ENCODE measurements at regions not wholly inside any gene's neighbourhood (a gene's known extent, or its start where the extent isn't known, plus 50 kb on each side); places are given as distances from the start of the nearest gene placed in this dataset.
A peak's percentile ranks its signal among the peaks of the same experiment; 100 is the strongest.
"Not testable (repeated sequence)": the region's sequence is repeated elsewhere in the genome, so short reads cannot be mapped to it uniquely, and the experiment has no call there.

DNA sequence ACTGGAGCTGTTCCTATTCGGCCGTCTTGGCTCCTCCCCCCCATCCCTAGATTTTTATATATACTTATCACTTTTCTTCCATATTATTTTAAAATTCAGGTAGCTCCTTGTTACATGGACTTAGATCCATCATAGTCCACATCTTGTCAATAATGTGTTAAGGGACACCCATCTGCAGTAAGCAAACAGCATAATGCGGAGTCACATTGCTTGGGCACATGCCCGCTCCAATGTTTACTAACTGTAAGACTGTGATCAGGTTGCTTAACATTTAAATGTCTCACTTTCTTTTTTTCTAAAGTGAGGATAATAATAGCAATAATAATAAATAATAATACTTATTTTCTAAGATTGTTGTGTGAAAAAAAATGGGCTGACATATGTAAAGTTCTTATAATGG, 303.2 kb upstream of the SOX14 start:
- DNase-seq = no peak

DNA sequence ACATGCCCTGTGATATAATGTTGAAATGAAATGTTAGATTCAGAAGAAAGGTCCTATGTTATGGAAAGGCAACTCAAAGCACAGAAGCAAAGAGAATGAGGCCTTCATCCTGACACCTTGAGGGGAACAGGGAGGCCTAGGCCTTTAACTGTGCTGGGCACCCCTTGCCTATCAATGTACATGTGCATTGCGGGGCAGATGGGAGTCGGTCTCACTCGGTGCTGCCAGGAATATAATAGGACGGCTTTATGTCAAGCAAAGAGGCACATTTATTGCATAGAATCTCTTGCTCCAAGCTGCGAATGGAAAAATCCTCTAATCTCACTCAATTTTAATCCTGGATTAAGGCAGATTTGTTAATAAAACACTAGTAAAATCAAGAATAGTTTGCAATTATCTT, 301.0 kb upstream of the SOX14 start:
- no peak for DNase-seq

DNA sequence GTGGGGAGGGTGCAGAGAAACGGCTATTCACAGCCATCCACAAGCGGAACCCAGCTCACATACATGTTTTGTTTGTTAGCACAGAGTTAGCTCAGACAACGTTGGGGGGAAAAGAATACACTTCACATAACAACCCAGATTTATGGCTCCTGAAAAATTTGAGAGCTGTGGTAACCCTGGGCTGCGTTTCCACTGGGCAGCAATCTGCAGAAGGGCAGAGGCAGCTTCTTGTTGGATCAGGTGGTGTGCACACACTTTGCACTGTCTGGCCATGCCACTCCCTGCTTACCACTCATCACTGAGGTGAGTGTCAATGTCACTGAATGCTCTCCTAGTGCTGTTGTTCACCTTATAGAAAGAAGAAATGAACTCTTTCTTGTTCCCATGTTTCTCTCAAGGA, 299.8 kb upstream of the SOX14 start:
- DNase-seq = no peak

DNA sequence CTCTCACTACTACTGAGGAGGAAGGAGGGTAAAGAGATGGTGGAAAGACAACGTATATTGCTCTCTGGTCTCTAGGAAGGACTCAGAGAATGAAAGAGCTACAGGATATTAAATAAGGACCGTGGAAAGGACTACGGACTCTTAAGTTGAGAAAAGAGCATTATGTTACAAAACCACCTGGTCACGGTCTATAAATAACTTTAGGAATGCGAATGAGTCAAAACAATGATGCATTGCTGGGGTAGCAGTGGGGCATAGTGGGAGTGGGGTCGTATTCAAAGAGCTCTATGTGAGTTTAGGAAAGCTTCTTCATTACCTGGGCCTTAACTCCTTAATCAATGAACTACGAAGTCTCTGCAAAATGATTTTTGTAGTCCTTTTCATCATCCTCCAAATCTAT, 295.7 kb upstream of the SOX14 start:
- peak; percentile 48 for DNase-seq

DNA sequence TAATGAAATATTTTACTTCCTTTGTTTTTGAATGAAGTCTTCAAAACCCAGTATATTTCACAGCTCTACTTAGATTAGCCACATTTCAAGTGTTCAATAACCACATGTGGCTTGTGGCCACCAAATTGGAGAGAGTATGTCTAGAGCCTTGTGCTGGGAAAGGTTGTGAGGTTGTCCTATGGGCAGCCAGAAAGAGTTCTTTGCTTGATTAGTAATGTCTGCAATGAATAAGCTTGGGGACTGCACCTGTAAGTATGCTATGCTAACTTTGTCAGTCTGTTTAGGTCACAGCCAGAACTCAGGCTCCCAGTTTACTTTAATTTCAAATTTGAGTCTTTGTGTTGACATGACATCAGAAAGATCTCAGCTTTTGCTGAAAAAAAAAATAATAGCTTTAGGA, 294.9 kb upstream of the SOX14 start:
- DNase-seq = no peak

DNA sequence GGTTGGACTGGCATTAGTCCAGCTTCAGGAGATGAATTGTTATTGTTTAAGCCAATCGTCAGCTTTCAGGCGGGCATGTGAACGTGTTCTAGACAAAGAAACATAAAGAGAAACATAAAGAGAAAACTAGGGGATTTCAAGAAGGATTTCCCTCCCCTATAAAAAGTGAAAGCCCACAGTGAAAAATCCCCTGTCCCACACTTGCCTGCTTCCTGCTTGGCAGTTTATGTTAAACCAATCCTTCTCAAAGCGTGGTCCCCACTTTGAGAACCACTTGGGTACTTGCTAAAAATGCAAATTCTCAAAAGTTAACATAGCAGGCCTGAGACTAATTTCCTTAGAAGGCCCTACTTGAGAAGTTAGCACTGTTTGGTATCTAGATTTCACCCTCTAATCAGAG, 293.0 kb upstream of the SOX14 start:
- DNase-seq = no peak

DNA sequence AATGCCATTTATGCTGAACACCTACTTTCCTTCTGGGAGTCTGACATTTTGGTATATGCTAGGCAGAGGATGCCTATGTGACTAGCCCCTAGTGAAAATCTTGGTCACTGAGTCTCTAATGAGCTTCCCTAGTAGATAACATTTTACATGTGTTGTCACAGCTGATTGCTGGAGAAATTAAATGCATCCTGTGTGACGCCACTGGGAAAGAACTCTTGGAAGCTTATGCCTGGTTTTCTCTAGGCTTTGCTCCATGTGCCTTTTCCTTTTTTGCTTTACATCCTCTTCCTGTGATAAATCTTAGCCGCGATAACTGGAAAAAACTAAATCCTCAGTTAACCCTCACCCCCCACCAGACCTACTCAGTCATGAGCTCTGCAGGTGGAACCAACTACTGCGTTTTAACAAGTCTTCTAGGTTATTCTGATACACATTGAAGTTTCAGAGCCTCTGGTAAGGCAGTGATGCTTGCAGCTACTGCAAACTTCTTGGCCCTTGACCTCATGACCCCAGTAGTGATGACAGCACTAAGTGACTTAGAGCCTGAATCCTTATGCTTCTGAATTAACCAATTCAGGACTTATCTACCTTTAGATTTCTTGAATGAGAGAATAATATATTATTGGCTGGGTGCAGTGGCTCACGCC, 292.4 kb upstream of the SOX14 start:
- peak; percentile 34 for DNase-seq

DNA sequence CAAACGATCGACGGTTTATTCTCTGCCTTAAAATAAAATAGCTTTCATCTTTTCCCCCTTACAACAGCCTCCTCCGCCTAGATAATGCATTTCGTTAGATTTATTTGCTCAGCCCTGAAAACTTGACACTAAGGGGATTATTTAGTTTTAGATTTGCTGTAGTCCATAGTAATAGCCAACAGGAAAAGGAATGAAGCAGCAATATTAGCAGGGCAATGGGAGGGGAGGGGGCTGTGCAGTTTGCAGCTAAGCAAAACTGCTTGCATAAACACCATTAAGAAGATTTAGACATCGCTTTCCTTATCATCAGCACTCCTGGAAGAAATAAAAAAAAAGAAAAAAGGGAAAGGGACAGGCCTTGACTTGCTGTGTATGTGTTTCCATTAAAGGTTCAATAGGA, 286.5 kb upstream of the SOX14 start:
- DNase-seq = peak; percentile 20

DNA sequence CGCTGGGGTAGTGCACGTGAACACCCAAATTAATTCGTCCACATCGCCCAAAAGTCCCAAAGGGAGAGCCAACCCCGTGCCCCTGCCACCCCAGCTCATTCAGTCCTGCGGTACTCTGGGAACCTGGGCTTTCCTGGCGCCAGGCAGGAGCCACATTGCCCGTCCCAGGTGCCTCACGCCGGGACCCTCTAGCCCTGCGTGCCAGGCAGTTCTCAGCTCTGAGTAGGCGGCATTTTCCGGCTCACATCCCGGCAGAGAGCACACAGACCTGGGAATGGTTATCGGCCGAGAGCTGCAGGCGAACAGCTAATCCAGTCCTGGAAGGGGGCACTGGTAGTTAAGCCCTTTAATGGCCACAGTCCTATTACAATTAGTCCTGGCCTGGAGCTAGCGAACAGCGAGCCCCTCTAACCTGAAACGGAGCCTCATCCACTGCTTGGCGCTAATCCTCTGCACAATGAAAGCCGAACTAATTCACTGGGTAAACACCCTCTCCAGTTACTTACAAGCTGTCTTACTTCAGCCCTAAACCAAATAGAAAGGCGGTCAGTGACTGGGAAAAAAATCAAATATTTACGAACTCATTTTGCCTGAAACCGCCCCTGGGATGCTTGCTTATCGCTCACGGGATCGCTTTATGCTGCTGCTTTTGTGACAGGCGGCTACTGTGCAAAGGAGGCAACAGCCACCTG, 254.6 kb upstream of the SOX14 start:
- no peak for DNase-seq

DNA sequence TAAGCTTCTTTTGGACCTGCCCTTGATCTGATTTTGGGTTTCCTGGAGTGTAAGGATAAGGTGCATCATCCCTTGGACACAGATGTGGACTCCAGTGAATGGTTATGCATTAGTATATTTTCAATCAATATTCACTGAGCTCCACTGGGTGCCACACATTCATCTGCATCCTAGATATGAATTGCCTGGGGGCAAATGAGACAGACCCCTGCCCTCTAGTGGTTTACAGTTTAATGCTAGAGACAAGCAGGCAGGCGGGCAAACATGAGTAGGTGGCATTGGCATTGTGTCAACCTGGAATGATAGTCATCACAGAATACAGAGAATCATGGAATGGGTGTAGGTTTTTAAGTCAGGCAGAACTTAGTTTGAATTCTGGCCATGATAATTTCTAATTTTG, 252.5 kb upstream of the SOX14 start:
- no peak for DNase-seq

DNA sequence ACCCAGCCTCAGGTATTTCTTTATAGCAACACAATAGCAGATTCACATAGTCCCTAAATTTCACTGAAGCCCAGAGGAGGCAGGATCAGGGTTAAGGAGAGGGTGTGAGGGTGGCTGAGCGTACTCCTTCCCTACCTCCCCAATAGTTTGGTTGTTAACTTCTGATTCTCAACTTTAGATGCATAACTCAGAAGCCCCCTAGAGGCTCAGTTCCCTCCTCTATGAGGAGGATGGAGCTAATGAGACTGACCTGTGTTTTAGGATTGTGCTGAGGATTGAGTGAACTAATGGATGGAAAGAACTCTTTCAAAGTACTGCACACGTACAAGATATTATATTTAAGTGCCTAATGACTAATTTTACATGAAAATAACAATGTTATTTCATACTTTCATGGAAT, 249.3 kb upstream of the SOX14 start:
- DNase-seq = no peak

DNA sequence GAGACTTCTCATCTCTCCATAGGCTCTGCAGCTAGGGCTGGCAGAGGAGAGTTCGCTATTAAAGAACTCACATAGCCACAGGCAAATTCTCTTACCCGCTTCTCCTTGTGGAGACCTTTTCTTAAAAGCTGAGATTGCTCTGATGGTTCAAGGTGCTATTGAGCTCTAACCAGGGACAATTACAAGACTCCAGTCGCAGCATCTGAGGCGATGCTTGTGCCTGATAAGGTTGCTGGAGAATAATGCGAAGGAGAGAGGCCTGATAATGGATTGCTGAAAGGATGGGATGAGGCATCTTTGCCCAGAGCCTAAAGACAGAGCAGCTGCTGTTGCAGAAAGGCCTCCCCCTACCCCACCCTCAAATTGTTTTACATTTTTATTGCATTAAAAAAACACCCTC, 244.5 kb upstream of the SOX14 start:
- DNase-seq = no peak

DNA sequence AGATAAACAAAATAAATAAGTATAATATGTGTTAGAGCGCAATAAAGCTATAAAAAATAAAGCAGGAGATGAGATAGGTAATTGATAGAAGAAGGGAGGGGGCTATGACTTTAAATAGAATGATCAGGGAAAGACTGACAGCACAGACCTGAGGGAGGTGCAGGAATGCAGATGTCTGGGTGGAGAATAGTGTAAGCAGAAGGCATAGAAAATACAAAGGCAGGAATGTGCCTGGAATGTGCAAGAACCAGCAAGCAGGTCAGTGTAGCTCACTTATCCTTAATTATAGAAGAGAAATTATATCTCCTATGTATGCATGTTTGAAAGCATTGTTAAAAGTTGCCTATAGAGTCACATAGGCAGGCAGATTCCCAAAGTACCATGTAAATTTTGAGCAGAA, 239.4 kb upstream of the SOX14 start:
- DNase-seq = no peak

DNA sequence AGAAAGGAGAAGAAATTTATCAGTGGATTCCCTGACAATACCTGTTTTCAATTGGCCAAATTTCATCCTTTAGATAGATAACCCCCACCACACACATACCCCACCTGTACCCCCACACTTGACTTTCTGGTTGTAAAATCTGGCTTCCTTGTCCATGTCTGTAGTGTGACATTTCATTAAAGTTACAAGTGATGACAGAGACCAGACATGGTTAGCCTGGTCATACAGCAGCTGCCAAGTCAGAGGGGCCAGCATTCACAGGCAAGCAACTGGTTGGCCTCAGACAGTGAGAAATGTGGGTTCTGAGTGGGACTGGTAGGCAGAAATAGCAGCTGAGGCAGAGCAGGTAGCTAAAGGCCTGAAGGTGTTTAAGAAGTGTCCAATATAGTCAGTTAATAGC, 238.6 kb upstream of the SOX14 start:
- DNase-seq = no peak

DNA sequence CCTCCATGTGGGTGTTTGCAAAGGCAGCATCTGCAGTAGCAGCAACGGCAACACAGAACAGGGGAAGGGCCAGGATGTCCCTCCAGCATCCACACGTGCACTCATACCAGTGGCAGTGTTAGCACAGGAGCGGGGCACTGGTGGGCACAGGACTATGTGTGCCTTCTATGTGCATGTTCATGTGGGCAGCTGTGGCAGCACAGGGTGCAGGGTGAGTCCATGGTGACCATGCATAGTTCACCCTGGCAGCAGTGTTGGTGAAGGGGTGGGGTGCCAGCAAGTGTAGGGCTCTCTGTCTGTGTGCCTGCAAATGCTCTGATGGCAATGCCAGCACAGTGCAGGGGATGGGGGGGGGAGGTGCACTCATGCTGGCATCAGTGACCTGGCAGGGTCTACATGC, 222.1 kb upstream of the SOX14 start:
- no peak for DNase-seq

DNA sequence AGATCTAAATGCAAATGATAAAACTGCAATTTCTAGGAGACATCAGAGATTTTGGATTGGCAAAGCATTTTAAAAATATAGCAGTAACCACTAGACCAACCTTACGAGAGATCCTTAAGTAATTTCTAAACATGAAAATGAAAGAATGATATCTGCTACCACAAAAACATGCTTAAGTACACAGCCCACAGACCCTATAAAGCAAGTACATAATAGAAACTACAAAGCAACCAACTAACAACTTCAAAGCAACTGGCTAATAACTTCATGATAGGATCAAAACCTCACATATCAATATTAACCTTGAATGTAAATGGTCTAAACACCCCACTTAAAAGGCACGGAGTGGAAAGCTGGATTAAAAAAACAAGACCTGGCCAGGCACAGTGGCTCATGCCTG, 209.9 kb upstream of the SOX14 start:
- no peak for DNase-seq

DNA sequence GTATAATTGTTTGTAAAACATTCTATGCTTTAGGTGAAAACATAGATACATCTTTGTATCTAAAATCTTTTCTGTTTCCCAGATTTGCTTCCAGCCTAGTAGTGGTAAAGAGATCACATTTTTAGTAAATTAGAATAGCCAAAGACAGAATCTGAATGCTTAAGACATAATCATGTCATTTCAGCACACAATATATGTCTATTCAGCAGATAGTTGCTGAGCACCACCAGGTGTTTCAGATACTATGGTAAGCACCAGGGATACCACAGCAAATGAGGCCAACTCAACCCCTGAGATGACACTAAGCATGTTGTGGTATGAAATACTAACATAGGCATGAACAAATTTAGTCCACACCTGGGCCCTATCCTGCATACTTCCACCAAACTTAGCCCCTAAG, 195.2 kb upstream of the SOX14 start:
- DNase-seq = no peak

DNA sequence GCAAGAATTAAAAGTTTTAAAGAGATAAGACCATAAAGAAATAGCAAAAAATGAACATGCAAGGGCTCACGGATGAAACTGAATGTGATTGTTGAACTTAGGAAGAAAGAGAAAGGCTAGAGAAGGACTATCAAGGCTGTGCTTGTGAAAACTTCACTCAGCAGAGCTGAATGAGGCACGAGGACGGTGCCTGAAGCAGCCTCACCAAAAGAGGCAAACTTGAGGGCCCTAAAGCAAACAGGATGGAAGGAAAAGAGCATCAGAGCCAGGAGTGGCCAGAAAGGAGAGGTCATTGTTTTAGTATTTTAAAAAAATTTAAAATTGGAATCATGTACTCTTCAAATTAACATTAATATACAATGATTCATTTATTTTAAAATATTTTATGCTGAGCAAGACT, 191.2 kb upstream of the SOX14 start:
- no peak for DNase-seq

DNA sequence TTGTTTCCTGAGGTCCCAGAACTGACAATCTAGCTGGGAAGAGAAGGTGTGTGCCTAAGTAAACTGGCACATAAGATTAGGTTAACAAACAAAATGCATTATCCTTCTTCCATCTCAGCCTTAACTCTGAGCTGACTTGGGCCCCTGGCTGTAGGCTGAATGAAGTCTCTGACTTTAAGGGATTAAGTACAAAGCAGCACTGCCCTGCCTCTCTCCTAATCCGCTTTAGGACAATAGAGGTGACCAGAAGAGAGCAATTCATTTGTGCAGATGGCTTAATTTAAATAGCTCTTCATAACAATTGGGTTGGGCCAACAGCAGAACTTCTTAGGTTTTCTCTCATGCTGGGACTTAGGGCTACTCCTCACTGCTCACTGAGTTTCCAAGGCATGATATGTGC, 181.6 kb upstream of the SOX14 start:
- DNase-seq = no peak

DNA sequence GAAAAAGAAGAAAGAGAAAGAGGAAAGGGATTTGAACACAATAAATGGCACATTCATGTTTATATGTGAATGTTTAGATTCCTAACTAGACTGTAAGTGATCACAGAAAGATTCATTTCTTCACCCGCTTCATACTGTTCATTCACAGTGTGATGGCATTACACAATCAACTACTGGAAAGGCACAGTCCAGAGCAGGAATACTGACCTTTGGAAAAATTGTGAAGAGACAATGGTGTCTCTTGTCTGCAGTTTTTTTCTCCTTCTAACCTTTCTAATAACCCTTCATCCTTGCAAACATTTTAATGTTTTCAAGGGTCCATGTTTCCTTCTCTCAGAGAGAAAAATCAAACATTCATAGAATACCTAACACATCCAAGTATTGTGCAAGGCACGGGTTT, 180.9 kb upstream of the SOX14 start:
- no peak for DNase-seq

DNA sequence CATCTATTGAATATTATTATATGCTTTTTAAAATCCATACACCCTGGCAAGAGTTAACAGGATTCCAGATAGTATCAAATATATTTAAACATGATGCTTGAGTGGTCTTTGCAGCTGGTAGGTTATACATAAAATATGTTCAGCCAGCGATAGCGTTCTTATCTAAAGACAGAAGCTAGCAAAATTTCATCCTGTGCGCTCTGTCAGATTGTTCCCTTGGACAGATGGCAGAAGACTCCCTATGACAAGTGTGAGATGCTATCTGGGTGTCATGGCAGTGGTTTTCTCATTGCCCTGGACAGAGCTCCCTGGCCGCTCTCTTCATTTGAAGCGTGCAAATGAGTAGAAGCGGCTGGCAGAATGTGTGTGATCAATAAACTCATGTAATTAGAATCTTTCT, 175.2 kb upstream of the SOX14 start:
- DNase-seq = no peak

DNA sequence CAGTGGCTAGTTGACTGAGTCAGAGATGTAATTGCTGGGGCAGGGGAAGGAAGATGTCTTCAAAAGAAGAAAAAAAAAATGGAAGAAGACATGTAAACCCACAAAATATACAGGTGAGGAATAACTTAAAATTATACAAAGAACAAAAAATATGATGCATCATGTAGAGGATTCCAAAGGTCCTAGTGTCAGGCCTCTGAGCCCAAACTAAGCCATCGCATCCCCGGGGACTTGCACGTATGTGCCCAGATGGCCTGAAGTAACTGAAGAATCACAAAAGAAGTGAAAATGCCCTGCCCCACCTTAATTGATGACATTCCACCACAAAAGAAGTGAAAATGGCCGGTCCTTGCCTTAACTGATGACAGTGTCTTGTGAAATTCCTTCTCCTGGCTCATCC, 168.7 kb upstream of the SOX14 start:
- not testable (repeated sequence) for DNase-seq

DNA sequence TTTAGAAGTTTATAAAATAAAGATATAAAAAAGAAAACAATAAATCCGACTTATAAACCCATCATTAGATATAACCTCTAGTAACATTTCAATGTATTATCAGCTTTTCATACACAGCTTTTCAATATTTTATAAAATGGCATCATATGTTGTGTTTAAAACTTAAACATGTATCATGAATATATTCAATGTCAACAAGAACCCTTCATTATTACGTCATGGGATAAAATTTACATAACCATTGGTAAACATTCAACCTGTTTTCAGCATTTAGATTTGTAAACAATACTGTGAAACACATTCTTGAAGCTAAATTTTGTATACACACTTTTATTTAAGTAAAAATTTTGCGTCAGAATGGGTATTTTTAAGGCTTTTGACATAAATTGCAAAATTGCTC, 153.4 kb upstream of the SOX14 start:
- no peak for DNase-seq

DNA sequence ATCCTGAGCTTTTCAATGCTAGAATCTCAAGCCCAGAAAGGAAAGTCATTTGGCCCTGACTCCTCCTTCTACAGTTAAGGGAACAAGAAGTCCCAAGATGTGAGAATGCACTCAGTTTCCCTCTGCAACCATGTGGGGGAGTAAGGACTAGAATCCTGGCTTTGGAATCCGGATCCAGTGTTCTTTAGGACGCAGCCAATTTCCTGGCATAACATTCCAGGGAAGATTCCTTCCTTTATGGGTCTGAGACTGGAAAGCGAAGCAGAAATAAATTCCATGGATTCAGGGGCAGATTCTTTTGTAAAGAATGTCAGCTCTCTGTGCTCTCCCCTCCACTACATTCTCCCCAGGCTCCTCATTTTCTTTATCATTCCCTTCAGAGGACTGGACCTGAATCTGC, 151.8 kb upstream of the SOX14 start:
- DNase-seq = no peak

Measured in renal pelvis (tissue), 1 donor.